Hepatocyte (in vitro differentiated cells): ENCODE measurements at regions not wholly inside any gene's neighbourhood (a gene's known extent, or its start where the extent isn't known, plus 50 kb on each side); places are given as distances from the start of the nearest gene placed in this dataset.

Experiments used
- EZH2 ChIP-seq: fragments of 200-600 bp; sonication (generic); IDR thresholded peaks from 2 replicates; pipeline ENCODE4 v1.6.1; 2016; ENCODE audit warnings: antibody characterized with exemption, mild to moderate bottlenecking, borderline replicate concordance
- EZH2phosphoT487 ChIP-seq: fragments of 200-600 bp; sonication (generic); IDR thresholded peaks from one replicate; pipeline ENCODE4 v1.6.1; 2018; ENCODE audit warnings: antibody characterized with exemption, mild to moderate bottlenecking, low read depth, moderate library complexity; ENCODE audit not compliant: unreplicated experiment, severe bottlenecking
- TF ChIP-seq, protein P1 (sequence below): fragments of 200-600 bp; sonication (generic); IDR thresholded peaks from 2 replicates; pipeline ENCODE4 v1.5.1; 2016; ENCODE audit warnings: antibody characterized with exemption, mild to moderate bottlenecking; ENCODE audit not compliant: poor library complexity

DNA sequence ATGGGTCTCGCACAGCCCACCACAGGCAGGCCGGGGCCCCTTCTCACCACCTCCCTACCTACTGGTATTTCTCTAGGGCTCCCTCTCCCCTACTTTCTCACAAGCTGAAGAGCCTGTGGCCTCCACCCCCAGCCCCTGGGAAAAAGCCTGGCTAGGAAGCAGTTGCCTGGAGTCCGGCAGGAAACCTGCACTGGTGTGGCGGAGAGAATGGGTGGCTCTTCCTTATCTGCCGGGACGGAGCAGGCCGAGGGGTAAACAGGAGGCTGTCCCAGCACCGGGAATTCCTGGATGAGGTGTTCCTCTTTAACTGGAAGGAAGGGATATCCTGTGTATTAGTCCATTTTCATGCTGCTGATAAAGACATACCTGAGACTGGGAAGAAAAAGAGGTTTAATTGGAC is 125.8 kb downstream of the TLR5 start:
- TF ChIP-seq, protein P1, sequence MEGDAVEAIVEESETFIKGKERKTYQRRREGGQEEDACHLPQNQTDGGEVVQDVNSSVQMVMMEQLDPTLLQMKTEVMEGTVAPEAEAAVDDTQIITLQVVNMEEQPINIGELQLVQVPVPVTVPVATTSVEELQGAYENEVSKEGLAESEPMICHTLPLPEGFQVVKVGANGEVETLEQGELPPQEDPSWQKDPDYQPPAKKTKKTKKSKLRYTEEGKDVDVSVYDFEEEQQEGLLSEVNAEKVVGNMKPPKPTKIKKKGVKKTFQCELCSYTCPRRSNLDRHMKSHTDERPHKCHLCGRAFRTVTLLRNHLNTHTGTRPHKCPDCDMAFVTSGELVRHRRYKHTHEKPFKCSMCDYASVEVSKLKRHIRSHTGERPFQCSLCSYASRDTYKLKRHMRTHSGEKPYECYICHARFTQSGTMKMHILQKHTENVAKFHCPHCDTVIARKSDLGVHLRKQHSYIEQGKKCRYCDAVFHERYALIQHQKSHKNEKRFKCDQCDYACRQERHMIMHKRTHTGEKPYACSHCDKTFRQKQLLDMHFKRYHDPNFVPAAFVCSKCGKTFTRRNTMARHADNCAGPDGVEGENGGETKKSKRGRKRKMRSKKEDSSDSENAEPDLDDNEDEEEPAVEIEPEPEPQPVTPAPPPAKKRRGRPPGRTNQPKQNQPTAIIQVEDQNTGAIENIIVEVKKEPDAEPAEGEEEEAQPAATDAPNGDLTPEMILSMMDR, result no peak
- TF ChIP-seq EZH2phosphoT487 (no peak), EZH2 (no peak)
